ENCODE measurements at regions not wholly inside any gene's neighbourhood (a gene's known extent, or its start where the extent isn't known, plus 50 kb on each side); places are given as distances from the start of the nearest gene placed in this dataset.

DNA sequence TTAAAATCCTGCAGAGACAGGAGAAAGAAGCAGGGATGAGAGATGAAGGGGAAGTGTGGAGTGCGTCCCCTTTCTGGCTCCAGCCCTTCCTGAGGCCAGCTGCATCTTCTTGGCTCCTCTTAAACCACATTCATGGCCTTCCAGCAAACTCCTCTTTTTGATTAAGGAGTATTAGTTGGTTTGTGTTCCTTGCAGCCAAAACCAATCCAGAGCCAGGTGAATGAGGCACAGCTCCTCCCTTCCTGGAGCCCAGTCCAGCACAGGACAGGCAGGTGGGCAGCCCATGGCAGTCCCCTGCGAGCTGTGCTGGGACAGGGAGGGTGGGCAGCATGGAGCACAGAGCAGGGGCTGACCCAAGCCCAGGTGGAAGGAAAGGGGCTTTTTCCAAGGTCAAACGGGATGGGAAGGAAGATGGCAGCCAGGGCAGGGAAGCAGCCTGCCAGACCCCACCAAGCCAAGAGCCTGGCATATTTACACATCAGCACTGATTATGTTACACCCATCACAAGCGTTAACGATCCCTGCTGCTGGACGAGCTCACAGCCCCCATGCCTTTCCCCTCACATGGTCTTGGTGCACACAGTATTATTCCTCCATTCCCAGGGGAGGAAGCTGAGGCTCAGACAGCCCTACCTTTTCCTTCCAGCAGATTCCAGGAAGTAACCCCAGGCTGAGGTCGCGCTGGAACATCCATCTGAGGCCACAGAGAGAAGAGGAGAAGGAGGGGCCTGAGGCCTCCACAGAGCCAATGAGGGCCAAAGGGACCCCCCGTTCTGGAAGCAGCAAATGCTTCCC lies 175.6 kb downstream of the SMAD6 start:
- no peak for DNase-seq (ENCODE audit: extremely low read depth, low read depth)

DNA sequence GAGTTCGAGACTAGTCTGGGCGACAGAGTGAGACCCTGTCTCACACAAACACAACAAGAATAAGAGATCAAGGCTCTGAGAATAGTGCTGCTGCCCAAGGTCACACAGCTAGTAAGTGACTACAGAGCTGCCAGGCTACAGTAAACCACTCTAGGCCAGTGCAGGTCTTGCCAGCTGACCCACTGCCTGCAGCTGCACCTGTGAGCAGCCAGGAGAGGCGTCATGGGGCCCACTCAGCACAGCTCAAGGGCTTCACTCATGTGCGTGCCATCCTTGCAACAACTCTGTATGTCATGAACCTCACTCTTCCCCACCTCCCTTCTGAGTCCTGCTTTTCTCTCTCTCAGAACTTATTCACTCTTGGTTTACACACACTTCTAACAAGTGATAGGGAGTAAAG lies 176.7 kb downstream of the SMAD6 start:
- H3K4me3 ChIP-seq (replicated peaks; ENCODE audit: low read depth, low read length), result no peak overlapping the region
- TF ChIP-seq, protein P1, sequence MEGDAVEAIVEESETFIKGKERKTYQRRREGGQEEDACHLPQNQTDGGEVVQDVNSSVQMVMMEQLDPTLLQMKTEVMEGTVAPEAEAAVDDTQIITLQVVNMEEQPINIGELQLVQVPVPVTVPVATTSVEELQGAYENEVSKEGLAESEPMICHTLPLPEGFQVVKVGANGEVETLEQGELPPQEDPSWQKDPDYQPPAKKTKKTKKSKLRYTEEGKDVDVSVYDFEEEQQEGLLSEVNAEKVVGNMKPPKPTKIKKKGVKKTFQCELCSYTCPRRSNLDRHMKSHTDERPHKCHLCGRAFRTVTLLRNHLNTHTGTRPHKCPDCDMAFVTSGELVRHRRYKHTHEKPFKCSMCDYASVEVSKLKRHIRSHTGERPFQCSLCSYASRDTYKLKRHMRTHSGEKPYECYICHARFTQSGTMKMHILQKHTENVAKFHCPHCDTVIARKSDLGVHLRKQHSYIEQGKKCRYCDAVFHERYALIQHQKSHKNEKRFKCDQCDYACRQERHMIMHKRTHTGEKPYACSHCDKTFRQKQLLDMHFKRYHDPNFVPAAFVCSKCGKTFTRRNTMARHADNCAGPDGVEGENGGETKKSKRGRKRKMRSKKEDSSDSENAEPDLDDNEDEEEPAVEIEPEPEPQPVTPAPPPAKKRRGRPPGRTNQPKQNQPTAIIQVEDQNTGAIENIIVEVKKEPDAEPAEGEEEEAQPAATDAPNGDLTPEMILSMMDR (IDR thresholded peaks at IDR 0.05; ENCODE audit: low read depth, low read length, missing control alignments), result no peak
- DNase-seq (ENCODE audit: extremely low read depth, low read depth), result no peak

More for the DNA sequence above, 175.6 kb downstream of the SMAD6 start:
- TF ChIP-seq, protein P1 (IDR thresholded peaks at IDR 0.05; ENCODE audit: low read depth, low read length, missing control alignments), result no peak
- no peak overlapping the region for H3K4me3 ChIP-seq (replicated peaks; ENCODE audit: low read depth, low read length)

DNA sequence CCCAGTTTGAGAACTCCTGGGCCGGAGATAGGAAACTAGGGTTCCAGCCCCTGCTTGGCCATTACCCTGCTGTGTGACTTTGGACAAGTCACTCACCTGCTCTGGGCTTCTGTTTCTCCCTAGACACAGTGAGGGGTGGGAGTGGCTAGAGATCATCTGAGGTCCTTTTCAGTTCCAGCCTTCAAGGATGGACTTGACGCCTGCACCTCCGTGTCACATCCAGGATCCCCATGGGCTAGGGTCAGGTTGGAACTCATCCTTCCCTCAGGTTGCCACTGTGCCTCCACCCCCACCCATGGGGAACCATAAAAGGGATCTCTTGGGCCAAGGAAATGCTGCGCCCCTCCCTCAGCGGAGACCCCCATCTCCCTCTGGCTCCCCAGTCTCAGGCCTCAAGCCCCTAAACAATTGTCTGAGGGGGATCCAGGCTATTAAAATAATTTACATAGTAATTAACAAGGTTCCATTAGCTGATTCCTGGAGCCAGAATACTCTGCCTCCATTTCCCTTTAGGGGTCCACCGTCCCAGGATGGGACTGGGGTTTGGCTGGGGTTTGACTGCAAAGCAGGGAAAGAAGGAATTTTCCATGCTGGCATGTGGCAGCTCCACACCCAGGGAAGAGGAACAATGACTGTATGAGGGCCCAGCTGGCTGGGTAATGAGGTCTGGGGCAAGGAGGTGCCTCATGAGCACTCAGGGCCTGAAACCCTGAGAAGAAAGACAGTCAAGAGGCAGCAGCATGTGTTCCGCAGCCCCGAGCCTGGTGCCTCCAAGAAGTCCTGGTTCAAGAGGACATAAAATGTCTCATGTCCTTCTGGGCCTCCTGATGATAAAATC lies 177.7 kb downstream of the SMAD6 start:
- DNase-seq (ENCODE audit: extremely low read depth, low read depth), result no peak
- TF ChIP-seq, protein P1 (IDR thresholded peaks at IDR 0.05; ENCODE audit: low read depth, low read length, missing control alignments), result no peak
- no peak overlapping the region for H3K4me3 ChIP-seq (replicated peaks; ENCODE audit: low read depth, low read length)

DNA sequence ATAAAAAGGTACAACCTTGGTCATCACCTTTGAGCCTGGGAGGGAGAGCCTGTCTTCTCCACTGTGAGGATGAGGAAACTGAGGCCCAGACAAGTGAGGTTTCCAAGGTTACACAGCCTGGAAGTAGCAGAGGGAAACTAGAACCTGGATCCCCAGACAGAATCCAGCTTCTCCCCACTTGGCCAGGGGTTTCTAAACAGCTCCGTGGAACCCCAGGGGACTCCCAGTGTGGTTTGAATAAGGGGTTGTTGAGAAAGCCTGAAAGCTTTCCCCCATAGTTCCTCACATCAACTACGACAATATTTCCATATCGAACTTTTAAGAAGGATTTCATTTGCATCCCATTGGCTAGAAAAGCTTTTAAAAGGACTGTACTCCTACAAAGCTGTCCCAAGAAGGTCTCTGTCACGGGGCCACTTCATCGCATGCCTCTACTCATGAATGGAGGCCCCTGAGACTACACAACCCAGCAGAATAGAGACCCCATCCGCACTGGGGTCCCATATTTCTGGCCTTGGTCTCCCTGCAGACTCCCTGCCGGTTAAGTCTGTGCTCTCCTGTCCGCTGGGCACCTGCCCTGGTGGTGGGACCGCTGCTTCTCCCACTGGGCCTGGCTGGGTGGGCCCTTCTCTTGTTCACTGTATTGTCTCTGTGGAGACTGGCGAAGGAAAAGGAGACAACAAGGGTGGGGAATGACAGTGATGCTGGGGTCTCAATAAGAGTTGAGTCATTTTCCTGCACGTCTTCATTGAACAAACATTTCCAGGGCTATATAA lies 178.5 kb downstream of the SMAD6 start:
- no peak for DNase-seq (ENCODE audit: extremely low read depth, low read depth)
- H3K4me3 ChIP-seq (replicated peaks; ENCODE audit: low read depth, low read length), result no peak overlapping the region
- TF ChIP-seq, protein P1 (IDR thresholded peaks at IDR 0.05; ENCODE audit: low read depth, low read length, missing control alignments), result no peak

DNA sequence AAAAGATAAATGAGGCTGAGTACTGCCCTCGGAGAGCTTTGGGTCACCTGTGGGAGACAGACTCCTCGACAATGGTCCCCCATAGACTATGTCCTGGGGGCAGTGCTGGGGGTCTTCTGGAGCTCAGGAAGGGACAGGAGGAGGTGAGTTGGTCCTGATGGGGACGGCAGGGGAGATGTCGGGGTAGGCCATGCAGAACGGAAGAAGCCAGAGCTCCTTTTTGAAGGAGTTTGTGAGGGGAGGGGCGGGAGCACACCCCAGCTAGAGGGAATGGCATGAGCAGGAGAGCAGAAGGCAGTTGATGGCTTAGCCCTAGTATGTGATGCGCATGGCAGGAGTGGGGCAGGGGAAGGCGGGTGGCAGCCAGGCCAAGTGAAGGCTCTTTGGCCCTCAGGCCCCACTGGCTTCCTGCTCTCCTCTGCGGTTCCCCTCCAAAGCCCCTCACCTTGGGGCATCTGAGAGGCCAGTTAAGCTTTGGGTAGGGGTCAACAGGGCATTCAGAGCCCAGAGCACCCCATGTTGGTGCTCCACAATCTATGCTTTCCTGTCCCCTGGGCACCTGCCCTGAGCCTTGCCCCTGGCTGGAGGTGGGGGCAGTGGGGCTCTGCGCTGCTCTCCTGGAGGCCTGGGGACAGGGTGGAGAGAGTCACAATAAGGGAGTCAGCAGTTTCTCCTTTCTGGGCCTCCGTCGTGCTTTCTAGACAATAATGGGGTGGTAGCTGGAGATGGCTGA lies 179.3 kb downstream of the SMAD6 start:
- DNase-seq (ENCODE audit: extremely low read depth, low read depth), result no peak
- H3K4me3 ChIP-seq (replicated peaks; ENCODE audit: low read depth, low read length), result no peak overlapping the region
- TF ChIP-seq, protein P1 (IDR thresholded peaks at IDR 0.05; ENCODE audit: low read depth, low read length, missing control alignments), result no peak
